Kidney epithelial cell (primary cell): ENCODE measurements at regions not wholly inside any gene's neighbourhood (a gene's known extent, or its start where the extent isn't known, plus 50 kb on each side); places are given as distances from the start of the nearest gene placed in this dataset.
A peak's percentile ranks its signal among the peaks of the same experiment; 100 is the strongest.

Source experiments
- DNase-seq: peaks from one replicate; pipeline ENCODE4 v3.0.0-alpha.2; 2010; ENCODE audit warnings: low read depth
- H3K27me3 ChIP-seq: 2 replicates; pipeline ENCODE4 v1.6.0; 2011; ENCODE audit warnings: low read length; ENCODE audit not compliant: control insufficient read depth, insufficient read depth
- H3K36me3 ChIP-seq: 2 replicates; pipeline ENCODE4 v1.5.1; 2011; ENCODE audit warnings: low read length; ENCODE audit not compliant: control insufficient read depth, insufficient read depth
- H3K4me3 ChIP-seq: 2 replicates; pipeline ENCODE4 v1.5.1; 2011; ENCODE audit warnings: low read depth, mild to moderate bottlenecking, control low read depth, low read length
- CTCF ChIP-seq: IDR thresholded peaks from 2 replicates; pipeline ENCODE4 v1.5.1; 2011; ENCODE audit warnings: mild to moderate bottlenecking, moderate library complexity, low read length, control low read depth, inconsistent platforms; ENCODE audit not compliant: insufficient read depth, poor library complexity, severe bottlenecking

- Histone ChIP-seq H3K27me3 (no peaks in the 10 kb centered on the region), H3K4me3 (no peak overlapping the region), H3K36me3 (no peaks in the 10 kb centered on the region)
- no peak for DNase-seq
- TF ChIP-seq CTCF = no peak
Observed at GRCh38 chrX:113315927-113316326, 475.3 kb upstream of the AMOT start.

- Histone ChIP-seq H3K36me3 (no peaks in the 10 kb centered on the region), H3K27me3 (no peaks in the 10 kb centered on the region), H3K4me3 (no peak overlapping the region)
- no peak for TF ChIP-seq CTCF
- DNase-seq = peak; percentile 7
Observed at GRCh38 chrX:113305496-113305895, 464.9 kb upstream of the AMOT start.

GRCh38 chrX:113300580-113300979 lies 459.9 kb upstream of the AMOT start:
- H3K27me3 ChIP-seq = no peaks in the 10 kb centered on the region
- H3K36me3 ChIP-seq = no peaks in the 10 kb centered on the region
- TF ChIP-seq CTCF = no peak
- DNase-seq = no peak
- no peak overlapping the region for H3K4me3 ChIP-seq

- Histone ChIP-seq H3K36me3 (no peaks in the 10 kb centered on the region), H3K4me3 (no peak overlapping the region), H3K27me3 (no peaks in the 10 kb centered on the region)
- no peak for DNase-seq
- TF ChIP-seq CTCF = no peak
Observed at GRCh38 chrX:113297437-113297836, 456.8 kb upstream of the AMOT start.

GRCh38 chrX:113289503-113289902 lies 448.9 kb upstream of the AMOT start:
- Histone ChIP-seq H3K36me3 (no peaks in the 10 kb centered on the region), H3K27me3 (no peaks in the 10 kb centered on the region), H3K4me3 (no peak overlapping the region)
- DNase-seq = no peak
- TF ChIP-seq CTCF = no peak

GRCh38 chrX:113287761-113288160 lies 447.1 kb upstream of the AMOT start:
- no peak overlapping the region for H3K4me3 ChIP-seq
- no peaks in the 10 kb centered on the region for H3K27me3 ChIP-seq
- no peak for DNase-seq
- no peak for TF ChIP-seq CTCF
- H3K36me3 ChIP-seq = no peaks in the 10 kb centered on the region
